Stomach (tissue), 4 donors: ENCODE measurements at regions not wholly inside any gene's neighbourhood (a gene's known extent, or its start where the extent isn't known, plus 50 kb on each side); places are given as distances from the start of the nearest gene placed in this dataset.

Experiments
- CTCF ChIP-seq, 7 experiments: fragments of 450-650 bp in 4 of 7; fragments of 200-600 bp in 3 of 7; sonication (generic) in 3 of 7; IDR thresholded peaks; one replicate each; pipeline ENCODE4 v1.5.1; 2016 to 2019; ENCODE audit warnings: antibody characterized with exemption in 7 of 7, control low read depth in 2 of 7, mild to moderate bottlenecking in 1 of 7
- POLR2AphosphoS5 ChIP-seq, 3 donors: sonication (generic); formaldehyde crosslinking; IDR thresholded peaks; one replicate each; pipeline ENCODE4 v1.6.1; 2016; ENCODE audit warnings: antibody characterized with exemption in 3 of 3

GRCh38 chr2:58671675-58672074 is 430.6 kb upstream of the FANCL start:
- TF ChIP-seq POLR2AphosphoS5 (IDR thresholded peaks at IDR 0.05) (no peak), CTCF (IDR thresholded peaks at IDR 0.05) (no peak)
